Sigmoid colon (tissue), 4 donors: ENCODE measurements at regions not wholly inside any gene's neighbourhood (a gene's known extent, or its start where the extent isn't known, plus 50 kb on each side); places are given as distances from the start of the nearest gene placed in this dataset.

Experiments used
- EP300 ChIP-seq, 4 donors: sonication (generic); formaldehyde crosslinking; IDR thresholded peaks; one replicate each; pipeline ENCODE4 v1.6.1; 2017; ENCODE audit warnings: antibody characterized with exemption in 4 of 4
- POLR2A ChIP-seq, 2 donors: fragments of 450-650 bp; IDR thresholded peaks; one replicate each; pipeline ENCODE4 v1.6.1; 2016; ENCODE audit warnings: antibody characterized with exemption in 2 of 2, mild to moderate bottlenecking in 2 of 2, moderate library complexity in 2 of 2
- TF ChIP-seq, protein P1 (sequence below), 4 experiments: fragments of 450-650 bp in 3 of 4; fragments of 200-600 bp in 1 of 4; IDR thresholded peaks; one replicate each; pipeline ENCODE4 v1.5.1; 2016 to 2019; ENCODE audit warnings: antibody characterized with exemption in 4 of 4, mild to moderate bottlenecking in 3 of 4, moderate library complexity in 2 of 4

DNA sequence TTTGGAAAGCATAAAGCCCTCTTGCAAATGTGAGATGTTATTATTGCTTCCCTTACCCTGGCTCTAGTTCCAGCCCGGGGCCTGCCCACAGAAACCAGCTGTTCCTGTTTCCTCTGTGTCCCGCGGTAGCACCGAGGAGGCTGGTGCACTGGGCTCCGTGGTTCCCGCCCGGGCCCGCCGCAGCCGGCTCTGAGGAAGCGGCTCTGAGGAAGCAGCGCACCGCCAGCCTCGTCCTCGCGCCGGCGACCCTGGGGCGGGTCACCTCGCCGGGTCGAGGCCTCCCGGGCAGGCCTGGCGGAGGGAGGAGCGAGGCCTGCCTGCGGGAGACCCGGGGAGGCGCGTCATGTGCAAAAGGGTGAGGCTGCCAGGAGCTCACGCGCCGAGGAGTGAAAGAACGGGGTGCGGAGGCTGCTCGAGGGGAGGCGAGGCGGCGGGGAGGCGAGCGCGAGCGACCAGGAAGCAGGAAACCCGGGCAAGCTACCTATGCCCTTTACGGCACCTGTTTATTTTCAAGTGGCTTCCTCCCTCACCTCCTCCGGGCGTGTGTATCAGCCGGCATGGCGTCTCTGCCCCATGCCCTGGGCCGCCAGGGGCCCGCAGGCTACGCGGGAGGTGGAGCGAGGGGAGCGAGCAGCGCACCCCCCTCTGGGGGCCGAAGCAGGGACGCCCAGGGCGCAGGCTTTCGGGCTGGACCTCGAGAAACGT is 61.3 kb upstream of the MEGF10 start:
- TF ChIP-seq, protein P1, sequence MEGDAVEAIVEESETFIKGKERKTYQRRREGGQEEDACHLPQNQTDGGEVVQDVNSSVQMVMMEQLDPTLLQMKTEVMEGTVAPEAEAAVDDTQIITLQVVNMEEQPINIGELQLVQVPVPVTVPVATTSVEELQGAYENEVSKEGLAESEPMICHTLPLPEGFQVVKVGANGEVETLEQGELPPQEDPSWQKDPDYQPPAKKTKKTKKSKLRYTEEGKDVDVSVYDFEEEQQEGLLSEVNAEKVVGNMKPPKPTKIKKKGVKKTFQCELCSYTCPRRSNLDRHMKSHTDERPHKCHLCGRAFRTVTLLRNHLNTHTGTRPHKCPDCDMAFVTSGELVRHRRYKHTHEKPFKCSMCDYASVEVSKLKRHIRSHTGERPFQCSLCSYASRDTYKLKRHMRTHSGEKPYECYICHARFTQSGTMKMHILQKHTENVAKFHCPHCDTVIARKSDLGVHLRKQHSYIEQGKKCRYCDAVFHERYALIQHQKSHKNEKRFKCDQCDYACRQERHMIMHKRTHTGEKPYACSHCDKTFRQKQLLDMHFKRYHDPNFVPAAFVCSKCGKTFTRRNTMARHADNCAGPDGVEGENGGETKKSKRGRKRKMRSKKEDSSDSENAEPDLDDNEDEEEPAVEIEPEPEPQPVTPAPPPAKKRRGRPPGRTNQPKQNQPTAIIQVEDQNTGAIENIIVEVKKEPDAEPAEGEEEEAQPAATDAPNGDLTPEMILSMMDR (IDR thresholded peaks at IDR 0.05), result no peak
- no peak for TF ChIP-seq POLR2A (IDR thresholded peaks at IDR 0.05)
- TF ChIP-seq EP300 (IDR thresholded peaks at IDR 0.05), result no peak
